GM21786 (cell line): ENCODE measurements at regions not wholly inside any gene's neighbourhood (a gene's known extent, or its start where the extent isn't known, plus 50 kb on each side); places are given as distances from the start of the nearest gene placed in this dataset.
A peak's percentile ranks its signal among the peaks of the same experiment; 100 is the strongest.
"Not testable (repeated sequence)": the region's sequence is repeated elsewhere in the genome, so short reads cannot be mapped to it uniquely, and the experiment has no call there.

Experiments
- ATAC-seq: cut with Tn5 transposase; IDR thresholded peaks from one replicate; pipeline ENCODE4 v1.9.1; 2021; ENCODE audit not compliant: unreplicated experiment

DNA sequence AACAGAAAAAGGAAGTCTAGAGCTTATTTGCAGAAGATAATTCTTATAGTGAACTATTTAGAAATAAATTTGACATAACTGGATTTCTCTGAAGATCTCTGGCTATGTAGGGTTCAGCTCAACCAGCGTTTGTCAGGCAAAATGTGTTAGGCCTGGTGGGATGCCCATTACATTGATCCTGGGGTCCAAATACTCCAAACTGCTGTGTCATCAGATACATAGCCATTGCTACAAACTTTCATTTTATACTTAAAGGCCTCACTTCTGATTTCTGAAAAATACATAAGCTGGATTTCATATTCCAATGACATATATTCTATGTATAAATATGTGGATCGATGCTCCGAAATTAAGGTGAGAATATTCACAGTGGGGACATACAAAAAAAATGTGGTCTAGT is 1958.9 kb upstream of the TENM3 start:
- no peak for ATAC-seq

- ATAC-seq = peak; percentile 64
These were observed 1957.4 kb upstream of the TENM3 start for GRCh38 chr4:180285796-180286195.

GRCh38 chr4:180292339-180292738 is 1950.9 kb upstream of the TENM3 start:
- ATAC-seq = no peak

GRCh38 chr4:180296036-180296599 is 1947.1 kb upstream of the TENM3 start:
- peak; percentile 78 for ATAC-seq

DNA sequence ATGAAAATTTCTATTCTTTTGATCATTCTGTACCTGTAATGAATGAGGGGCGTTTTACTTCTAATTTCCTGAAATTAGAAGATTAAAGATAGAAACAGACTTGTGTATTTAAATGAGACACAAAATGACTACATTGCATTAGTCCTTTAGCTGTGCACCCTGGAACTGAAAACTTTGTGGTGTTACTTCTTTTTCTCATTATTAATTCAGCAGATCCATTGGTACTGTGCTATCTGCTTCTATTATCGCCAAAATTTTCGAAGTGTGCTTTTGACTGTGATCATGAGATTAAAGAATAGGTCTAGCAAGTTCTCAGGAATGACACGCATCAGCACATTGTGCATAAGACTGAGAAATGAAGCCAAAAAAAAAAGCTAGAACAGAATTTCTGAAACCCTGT is 1938.9 kb upstream of the TENM3 start:
- peak; percentile 40 for ATAC-seq

DNA sequence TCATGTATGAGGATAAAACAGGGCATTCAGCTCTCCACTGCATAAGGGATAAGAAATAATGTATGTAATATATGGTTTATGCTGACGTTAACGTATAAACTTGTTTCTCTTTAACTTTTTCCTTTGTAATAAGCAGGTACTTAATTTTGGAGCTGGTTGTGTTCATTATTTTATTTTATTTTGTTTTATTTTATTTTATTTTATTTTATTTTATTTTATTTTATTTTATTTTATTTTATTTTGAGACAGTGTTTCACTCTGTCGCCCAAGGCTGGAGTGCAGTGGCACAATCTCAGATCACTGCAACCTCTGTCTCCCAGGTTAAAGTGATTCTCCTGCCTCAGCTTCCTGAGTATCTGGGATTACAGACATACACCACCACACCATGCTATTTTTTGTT is 1932.6 kb upstream of the TENM3 start:
- no peak for ATAC-seq

DNA sequence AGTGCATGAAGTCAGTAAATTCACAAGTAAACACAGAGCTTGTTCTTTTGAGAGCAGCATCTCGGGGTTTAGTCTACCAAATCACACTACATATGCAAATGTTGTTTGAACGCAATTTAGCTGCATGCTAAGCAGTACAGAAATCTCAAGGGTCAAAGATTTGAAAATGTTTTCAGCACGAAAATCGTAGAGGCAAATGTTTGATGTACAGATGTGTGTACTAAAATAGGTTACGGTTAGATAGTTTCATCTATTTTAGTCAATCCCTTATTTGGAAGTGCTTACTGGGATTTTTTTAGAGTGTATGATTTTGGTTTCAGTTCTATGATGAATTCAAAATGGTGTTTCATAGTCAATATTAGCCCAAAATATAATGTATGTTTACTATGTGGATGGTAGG is 1928.2 kb upstream of the TENM3 start:
- peak; percentile 78 for ATAC-seq

GRCh38 chr4:180330521-180330920 is 1912.7 kb upstream of the TENM3 start:
- no peak for ATAC-seq

DNA sequence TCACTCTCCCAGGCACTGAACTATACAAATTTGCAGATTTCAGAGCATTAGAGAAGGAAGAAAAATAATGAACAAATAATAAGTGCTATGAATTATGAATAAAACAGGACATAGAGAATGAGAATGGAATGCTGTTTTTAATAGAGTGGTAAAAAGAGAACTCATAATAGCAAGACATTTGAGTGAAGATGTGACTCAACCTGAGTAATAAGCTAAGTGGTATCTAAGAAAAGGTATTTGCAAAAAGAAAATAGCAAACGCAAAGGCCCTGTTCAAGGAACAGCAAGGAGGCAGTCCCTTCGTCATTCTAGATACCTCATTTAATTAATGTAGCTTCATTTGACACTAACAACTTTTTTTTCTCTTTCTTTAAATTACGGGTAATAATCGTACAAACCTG is 1910.0 kb upstream of the TENM3 start:
- ATAC-seq = no peak

DNA sequence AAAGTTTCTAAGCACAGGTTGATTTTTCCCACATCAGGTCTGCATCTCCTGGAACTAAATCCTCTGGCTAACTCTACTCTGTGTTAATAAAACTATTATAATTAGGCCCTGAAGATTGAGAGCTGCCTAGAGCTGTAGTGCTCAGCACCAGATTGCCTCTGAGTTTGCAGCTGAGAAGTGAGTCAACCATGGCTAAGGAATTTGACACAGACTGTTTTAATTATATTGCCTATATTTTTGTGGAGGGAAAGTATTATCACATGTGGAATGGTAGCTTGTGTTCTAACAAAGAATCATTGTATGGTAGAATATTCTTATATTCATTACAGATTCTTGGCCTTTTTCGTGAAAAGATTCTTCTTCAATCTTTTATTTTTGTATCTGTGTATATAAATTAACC is 1907.6 kb upstream of the TENM3 start:
- no peak for ATAC-seq

DNA sequence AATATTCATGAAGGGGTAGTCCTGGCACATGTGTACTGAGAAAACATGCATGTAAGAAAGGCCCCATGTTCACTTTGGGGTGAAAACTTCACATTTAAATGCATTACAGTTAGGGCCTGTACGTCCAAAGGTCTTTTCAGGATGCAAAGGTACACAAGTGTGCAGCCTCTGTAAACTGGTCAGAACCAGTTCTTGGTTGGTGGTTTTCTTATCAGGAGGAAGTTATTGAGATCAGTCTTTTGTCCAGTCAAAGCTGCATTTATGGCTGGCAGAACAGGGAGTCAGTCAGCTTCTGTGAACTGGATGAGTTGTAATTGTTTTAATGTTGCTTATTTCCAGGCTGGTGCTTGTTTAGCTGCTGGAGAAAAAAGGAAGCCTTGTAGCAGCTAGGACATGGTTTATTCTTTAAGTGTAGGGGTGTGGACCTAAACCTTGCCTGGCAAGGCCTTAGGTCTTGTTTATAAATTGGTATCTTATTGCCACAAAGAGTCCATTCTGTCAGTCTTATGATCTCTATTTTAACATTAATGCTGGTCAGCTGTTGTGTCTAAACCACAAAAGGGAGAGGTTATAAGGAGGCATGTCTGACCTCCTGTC is 1906.6 kb upstream of the TENM3 start:
- ATAC-seq = no peak

DNA sequence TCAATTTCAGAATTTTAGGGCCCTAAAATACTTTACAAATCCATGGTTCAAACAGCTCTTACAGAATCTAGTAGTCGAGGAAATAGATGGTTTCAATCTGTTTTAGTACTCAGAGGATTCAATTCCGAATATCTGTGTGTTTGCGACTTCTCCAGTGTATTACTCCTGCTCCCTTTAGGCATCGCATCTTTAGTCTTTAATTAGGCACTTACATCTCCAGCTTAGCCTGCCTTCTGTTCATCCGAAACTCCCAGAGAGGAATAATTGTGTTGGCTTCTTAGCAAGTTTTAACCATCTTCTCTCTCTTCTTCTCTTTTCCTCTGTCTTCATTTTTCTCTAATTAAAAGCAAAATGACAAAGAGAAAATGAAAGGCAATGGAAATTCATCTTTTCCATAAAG is 1901.3 kb upstream of the TENM3 start:
- no peak for ATAC-seq

DNA sequence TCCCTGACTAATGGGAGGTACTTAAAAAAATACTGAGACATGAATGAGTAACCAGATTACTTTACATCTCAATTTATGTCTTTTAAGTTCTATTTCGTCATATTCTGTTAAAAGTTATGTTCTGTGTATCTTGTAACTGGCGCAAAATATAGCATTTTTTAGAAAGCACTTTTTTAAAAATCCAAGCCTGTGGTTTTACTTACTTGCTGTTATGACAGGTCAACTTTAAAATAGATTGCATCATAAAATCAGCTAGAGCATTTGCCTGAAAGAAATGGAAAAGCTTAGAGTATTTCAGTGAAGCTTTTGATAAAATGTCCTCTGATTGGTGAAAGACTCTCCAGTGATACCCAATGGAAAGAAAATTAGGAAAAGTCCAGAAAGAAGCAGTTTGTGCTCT is 1892.3 kb upstream of the TENM3 start:
- ATAC-seq = no peak

DNA sequence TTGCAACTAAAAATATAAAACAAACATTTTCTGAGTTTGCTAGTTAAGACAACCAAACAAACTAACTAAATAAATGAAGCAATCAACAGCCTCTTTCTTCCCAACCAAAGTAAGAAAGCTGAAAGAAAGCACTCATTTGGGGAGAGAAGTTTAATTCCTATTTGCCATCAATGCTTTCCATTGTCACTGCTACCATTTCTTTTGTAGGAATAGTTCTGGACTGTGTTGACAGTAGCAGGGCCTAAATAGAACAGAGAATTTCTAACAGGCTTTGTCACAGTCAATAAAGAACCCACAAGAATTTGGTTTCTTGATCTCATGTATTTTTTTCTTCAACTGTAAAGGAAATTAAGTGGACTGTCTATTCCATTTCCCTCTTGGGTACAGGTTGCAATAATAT is 1886.4 kb upstream of the TENM3 start:
- ATAC-seq = no peak

DNA sequence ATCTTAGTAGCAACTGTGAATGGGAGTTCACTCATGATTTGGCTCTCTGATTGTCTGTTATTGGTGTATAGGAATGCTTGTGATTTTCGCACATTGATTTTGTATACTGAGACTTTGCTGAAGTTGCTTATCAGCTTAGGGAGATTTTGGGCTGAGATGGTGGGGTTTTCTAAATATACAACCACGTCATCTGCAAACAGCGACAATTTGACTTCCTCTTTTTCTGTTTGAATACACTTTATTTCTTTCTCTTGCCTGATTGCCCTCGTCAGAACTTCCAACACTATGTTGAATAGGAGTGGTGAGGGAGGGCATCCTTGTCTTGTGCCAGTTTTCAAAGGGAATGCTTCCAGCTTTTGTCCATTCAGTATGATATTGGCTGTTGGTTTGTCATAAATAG is 1883.1 kb upstream of the TENM3 start:
- not testable (repeated sequence) for ATAC-seq

DNA sequence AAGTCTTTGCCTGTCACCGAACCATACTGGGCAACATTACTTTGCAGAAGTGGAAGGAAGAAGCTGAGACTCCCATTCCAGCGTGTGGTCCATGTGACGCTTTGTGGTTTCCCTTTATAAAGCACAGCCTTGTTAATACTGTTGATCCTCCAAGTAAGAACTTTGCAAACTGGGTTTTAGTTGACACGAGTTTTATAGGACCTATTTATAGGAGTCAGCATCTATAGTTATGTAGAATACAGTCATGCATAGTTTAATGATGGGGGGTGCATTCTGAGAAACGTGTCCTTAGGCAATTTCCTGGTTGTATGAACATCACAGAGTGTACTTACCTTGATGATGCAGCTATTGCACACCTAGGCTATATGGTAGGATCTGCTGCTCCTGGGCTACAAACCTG is 1879.4 kb upstream of the TENM3 start:
- no peak for ATAC-seq

GRCh38 chr4:180372691-180373090 is 1870.5 kb upstream of the TENM3 start:
- no peak for ATAC-seq

- no peak for ATAC-seq
These were observed 1865.5 kb upstream of the TENM3 start for GRCh38 chr4:180377741-180378140.

DNA sequence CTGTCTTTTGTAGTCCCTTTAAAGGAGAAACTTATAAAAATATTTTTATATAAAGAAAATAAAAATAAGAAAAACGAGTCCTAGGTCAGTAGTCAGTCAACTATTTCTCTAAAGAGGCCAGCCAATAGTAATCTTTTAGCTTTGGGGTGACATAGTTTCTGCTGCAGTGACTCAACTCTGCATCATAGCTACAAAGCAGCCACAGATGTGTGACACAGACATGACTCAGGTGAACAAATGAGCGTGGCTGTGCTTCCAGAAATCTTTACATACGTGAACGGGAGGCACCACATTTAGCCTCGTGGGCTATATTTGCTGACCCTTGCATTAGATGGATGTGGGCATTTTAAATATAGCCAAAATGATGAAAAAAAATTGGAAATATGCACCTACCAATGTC is 1862.5 kb upstream of the TENM3 start:
- no peak for ATAC-seq

GRCh38 chr4:180391613-180392012 is 1851.6 kb upstream of the TENM3 start:
- no peak for ATAC-seq

GRCh38 chr4:180394312-180394711 is 1848.9 kb upstream of the TENM3 start:
- no peak for ATAC-seq

GRCh38 chr4:180394730-180395129 is 1848.5 kb upstream of the TENM3 start:
- ATAC-seq = no peak

- ATAC-seq = no peak
These were observed 1844.6 kb upstream of the TENM3 start for GRCh38 chr4:180398564-180398963.
